GM23338 (cell line): ENCODE measurements at regions not wholly inside any gene's neighbourhood (a gene's known extent, or its start where the extent isn't known, plus 50 kb on each side); places are given as distances from the start of the nearest gene placed in this dataset.
A peak's percentile ranks its signal among the peaks of the same experiment; 100 is the strongest.

Experiments used
- ATAC-seq: fragments of 200-7000 bp; cut with Tn5 transposase; 3 replicates; pipeline ENCODE4 v1.9.1; 2020
- DNase-seq: peaks from one replicate; pipeline ENCODE4 v3.0.0-alpha.2; 2015; ENCODE audit warnings: low spot score
- H2AFZ ChIP-seq: fragments of 200-600 bp; sonication (generic); 2 replicates; pipeline ENCODE4 v1.8.0; 2016; ENCODE audit warnings: antibody characterized with exemption, mild to moderate bottlenecking, moderate library complexity
- H3F3A ChIP-seq: fragments of 200-600 bp; sonication (generic); replicated peaks from 2 replicates; pipeline ENCODE4 v1.8.0; 2017; ENCODE audit warnings: antibody characterized with exemption, mixed run types, low read depth
- H3K27ac ChIP-seq: fragments of 200-600 bp; sonication (generic); 2 replicates; pipeline ENCODE4 v1.6.1; 2016; ENCODE audit warnings: low read depth
- H3K27me3 ChIP-seq: fragments of 200-600 bp; sonication (generic); 2 replicates; pipeline ENCODE4 v1.8.0; 2016; ENCODE audit warnings: mild to moderate bottlenecking, mixed run types, moderate library complexity; ENCODE audit not compliant: insufficient read depth
- H3K36me3 ChIP-seq: fragments of 200-600 bp; sonication (generic); 2 replicates; pipeline ENCODE4 v1.8.0; 2016; ENCODE audit warnings: mild to moderate bottlenecking; ENCODE audit not compliant: insufficient read depth
- H3K4me1 ChIP-seq: fragments of 200-600 bp; sonication (generic); 2 replicates; pipeline ENCODE4 v1.8.0; 2016; ENCODE audit warnings: mild to moderate bottlenecking, moderate library complexity; ENCODE audit not compliant: insufficient read depth
- H3K4me2 ChIP-seq: fragments of 200-600 bp; sonication (generic); 2 replicates; pipeline ENCODE4 v1.7.1; 2017; ENCODE audit warnings: mixed run types
- H3K4me3 ChIP-seq: fragments of 200-600 bp; sonication (generic); 2 replicates; pipeline ENCODE4 v1.6.1; 2016; ENCODE audit warnings: mixed run types
- H3K79me2 ChIP-seq: fragments of 200-600 bp; sonication (generic); replicated peaks from 2 replicates; pipeline ENCODE4 v1.8.0; 2017; ENCODE audit warnings: mild to moderate bottlenecking; ENCODE audit not compliant: insufficient read depth
- H3K9me2 ChIP-seq: fragments of 200-600 bp; sonication (generic); 2 replicates; pipeline ENCODE4 v1.8.0; 2017; ENCODE audit not compliant: insufficient read depth
- H4K20me1 ChIP-seq: fragments of 200-600 bp; sonication (generic); replicated peaks from 2 replicates; pipeline ENCODE4 v1.8.0; 2017; ENCODE audit warnings: mild to moderate bottlenecking; ENCODE audit not compliant: insufficient read depth
- H3K27ac Mint-ChIP-seq: 2 replicates; pipeline ENCODE4 v1.8.0; 2020; ENCODE audit warnings: inconsistent platforms, mild to moderate bottlenecking, moderate library complexity, mixed read lengths
- H3K27me3 Mint-ChIP-seq: 3 replicates; pipeline ENCODE4 v1.8.0; 2022; ENCODE audit warnings: low read depth, mild to moderate bottlenecking, moderate library complexity, mixed read lengths, inconsistent platforms; ENCODE audit not compliant: insufficient read depth, poor library complexity
- H3K36me3 Mint-ChIP-seq: 3 replicates; pipeline ENCODE4 v1.8.0; 2021; ENCODE audit warnings: low read depth, mild to moderate bottlenecking, inconsistent platforms, moderate library complexity, mixed read lengths
- H3K4me1 Mint-ChIP-seq: 3 replicates; pipeline ENCODE4 v1.8.0; 2020; ENCODE audit warnings: mild to moderate bottlenecking, inconsistent platforms, mixed read lengths
- H3K4me3 Mint-ChIP-seq: 3 replicates; pipeline ENCODE4 v1.8.0; 2021; ENCODE audit warnings: moderate library complexity, mild to moderate bottlenecking, inconsistent platforms, mixed read lengths
- H3K9me3 Mint-ChIP-seq: 3 replicates; pipeline ENCODE4 v1.8.0; 2020; ENCODE audit warnings: moderate library complexity, mild to moderate bottlenecking, inconsistent platforms, mixed read lengths
- CREB1 ChIP-seq: fragments of 250-450 bp; sonication (Bioruptor Pico); IDR thresholded peaks from 2 replicates; pipeline ENCODE4 v1.5.0; 2020; ENCODE audit warnings: low read depth, mild to moderate bottlenecking, moderate library complexity
- CTCF ChIP-seq, 2 experiments: fragments of 200-600 bp in 1 of 2; sonication (generic) in 1 of 2; conservative IDR thresholded peaks; 2 replicates each; pipeline versions ENCODE4 v1.5.1 to v1.6.1; 2016 to 2017; ENCODE audit warnings: antibody characterized with exemption in 2 of 2, low read depth in 2 of 2, mild to moderate bottlenecking in 2 of 2, moderate library complexity in 1 of 2
- ETS1 ChIP-seq: IDR thresholded peaks from 2 replicates; pipeline ENCODE4 v1.6.1; 2016; ENCODE audit warnings: antibody characterized with exemption
- EZH2 ChIP-seq: fragments of 200-600 bp; sonication (generic); IDR thresholded peaks from one replicate; pipeline ENCODE4 v1.8.0; 2017; ENCODE audit warnings: antibody characterized with exemption, mild to moderate bottlenecking, low read depth; ENCODE audit not compliant: unreplicated experiment
- EZH2phosphoT487 ChIP-seq: fragments of 200-600 bp; sonication (generic); IDR thresholded peaks from one replicate; pipeline ENCODE4 v1.8.1; 2018; ENCODE audit warnings: antibody characterized with exemption; ENCODE audit not compliant: unreplicated experiment
- JUNB ChIP-seq: IDR thresholded peaks from one replicate; pipeline ENCODE4 v1.6.1; 2016; ENCODE audit warnings: antibody characterized with exemption; ENCODE audit not compliant: unreplicated experiment
- NANOG ChIP-seq: IDR thresholded peaks from 2 replicates; pipeline ENCODE4 v1.6.1; 2016; ENCODE audit warnings: antibody characterized with exemption, borderline replicate concordance
- POLR2AphosphoS5 ChIP-seq: IDR thresholded peaks from 2 replicates; pipeline ENCODE4 v1.6.1; 2016; ENCODE audit warnings: antibody characterized with exemption, low read depth
- REST ChIP-seq: IDR thresholded peaks from one replicate; pipeline ENCODE4 v1.6.1; 2018; ENCODE audit warnings: antibody characterized with exemption; ENCODE audit not compliant: unreplicated experiment
- ZNF114 ChIP-seq: fragments of 250-450 bp; sonication (Bioruptor Pico); IDR thresholded peaks from 2 replicates; pipeline ENCODE4 v1.5.0; 2020; ENCODE audit warnings: mild to moderate bottlenecking, moderate library complexity
- ZNF331 ChIP-seq: fragments of 250-450 bp; sonication (Bioruptor Pico); IDR thresholded peaks from 2 replicates; pipeline ENCODE4 v1.5.0; 2020; ENCODE audit warnings: low read depth, mild to moderate bottlenecking, moderate library complexity
- ZNF462 ChIP-seq: fragments of 250-450 bp; sonication (Bioruptor Pico); IDR thresholded peaks from 2 replicates; pipeline ENCODE4 v1.5.0; 2020; ENCODE audit warnings: mild to moderate bottlenecking, moderate library complexity

- TF ChIP-seq POLR2AphosphoS5 (no peak), NANOG (no peak)
These were observed 288.9 kb upstream of the DPH6 start (continued) for GRCh38 chr15:35834866-35835265.

- Histone ChIP-seq H3F3A (no peaks in the 10 kb centered on the region), H3K9me2 (peaks cover 4% of the 10 kb centered on the region; the same call in 1 of the 2 replicates), H3K4me3 (no peak overlapping the region), H3K27me3 (no peaks in the 10 kb centered on the region), H3K27ac (no peak overlapping the region), H2AFZ (peak overlapping the region; percentile 83), H4K20me1 (no peaks in the 10 kb centered on the region), H3K4me2 (no peak overlapping the region), H3K36me3 (no peaks in the 10 kb centered on the region), H3K79me2 (no peaks in the 10 kb centered on the region), H3K4me1 (peaks cover 10% of the 10 kb centered on the region; the same call in 1 of the 2 replicates)
- peaks cover 5% of the 10 kb centered on the region for H3K27me3 Mint-ChIP-seq
- H3K4me1 Mint-ChIP-seq, result peaks cover 36% of the 10 kb centered on the region
- peak overlapping the region; percentile 82; the same call in 1 of the 2 replicates for H3K27ac Mint-ChIP-seq
- peak; percentile 73 for ATAC-seq
- no peak overlapping the region for H3K4me3 Mint-ChIP-seq
- no peaks in the 10 kb centered on the region for H3K9me3 Mint-ChIP-seq
- H3K36me3 Mint-ChIP-seq, result no peaks in the 10 kb centered on the region
- DNase-seq, result peak; percentile 25
- TF ChIP-seq REST (no peak), ETS1 (no peak), ZNF462 (CRISPR knock-in tag) (no peak), CREB1 (no peak), EZH2phosphoT487 (no peak), POLR2AphosphoS5 (no peak), JUNB (no peak), ZNF331 (no peak), EZH2 (no peak), CTCF (conservative IDR thresholded peaks at IDR 0.05; ENCODE audit: low read depth in 2 of 2) (no peak), NANOG (no peak), ZNF114 (no peak)
These were observed 292.6 kb upstream of the DPH6 start for GRCh38 chr15:35838424-35839111.
